ENCODE measurements at regions not wholly inside any gene's neighbourhood (a gene's known extent, or its start where the extent isn't known, plus 50 kb on each side); places are given as distances from the start of the nearest gene placed in this dataset.
"Not testable (repeated sequence)": the region's sequence is repeated elsewhere in the genome, so short reads cannot be mapped to it uniquely, and the experiment has no call there.

DNA sequence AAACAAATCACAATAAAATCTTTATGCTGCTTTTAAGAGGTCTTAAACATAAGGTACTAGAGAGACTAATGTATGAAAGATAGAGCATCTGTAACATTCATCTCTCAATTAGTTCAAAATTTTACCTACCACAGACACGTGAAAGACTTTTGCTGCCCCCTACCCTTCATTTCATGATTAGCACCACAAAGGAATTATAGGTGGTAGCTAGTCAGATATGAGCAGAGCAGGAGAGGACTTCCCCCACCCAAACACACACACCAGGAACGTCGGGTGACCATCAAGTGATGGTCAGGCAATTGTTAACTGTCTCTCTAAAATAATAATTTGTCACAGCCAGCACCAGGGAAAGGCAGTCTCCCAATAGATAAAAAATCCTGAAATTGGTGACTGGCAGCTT is 1531.7 kb upstream of the SPRY2 start:
- POLR2A ChIA-PET (ENCODE audit: unreplicated experiment) = no interaction called here
- no peak overlapping the region for H3K4me3 ChIP-seq (ENCODE audit: low read length)
- no peak overlapping the region for H3K4me2 ChIP-seq (ENCODE audit: low read length)
- CTCF ChIA-PET = interaction anchor here (0.7 to 1.0 kb wide), 5 partner anchors 232 to 385 kb away, joined by 3 to 21 read pairs (median 3); no protein-coding TSS in a partner anchor
- H3K9me3 ChIP-seq (ENCODE audit: low read length) = no peaks in the 10 kb centered on the region
- no peak overlapping the region for H3K9ac ChIP-seq (ENCODE audit: low read length)
- intact Hi-C loops (cut with micrococcal nuclease) = loop anchor here (1.0 to 5.0 kb wide), 5 partner anchors 232 to 810 kb away; no protein-coding TSS in a partner anchor
- no peaks in the 10 kb centered on the region for H3K27me3 ChIP-seq (ENCODE audit: low read length)
- no peak overlapping the region for H2AFZ ChIP-seq (ENCODE audit: low read length)
- no peaks in the 10 kb centered on the region for H3F3A ChIP-seq (ENCODE audit: low read length, unreplicated experiment)
- no peaks in the 10 kb centered on the region for H3K9me2 ChIP-seq (replicated peaks; ENCODE audit: low read length)
- no peak overlapping the region for H3K27ac ChIP-seq (ENCODE audit: low read length)
- no peak for TF ChIP-seq EZH2phosphoT487 (IDR thresholded peaks at IDR 0.05; ENCODE audit: borderline replicate concordance, low read length)
- TF ChIP-seq, protein P1, sequence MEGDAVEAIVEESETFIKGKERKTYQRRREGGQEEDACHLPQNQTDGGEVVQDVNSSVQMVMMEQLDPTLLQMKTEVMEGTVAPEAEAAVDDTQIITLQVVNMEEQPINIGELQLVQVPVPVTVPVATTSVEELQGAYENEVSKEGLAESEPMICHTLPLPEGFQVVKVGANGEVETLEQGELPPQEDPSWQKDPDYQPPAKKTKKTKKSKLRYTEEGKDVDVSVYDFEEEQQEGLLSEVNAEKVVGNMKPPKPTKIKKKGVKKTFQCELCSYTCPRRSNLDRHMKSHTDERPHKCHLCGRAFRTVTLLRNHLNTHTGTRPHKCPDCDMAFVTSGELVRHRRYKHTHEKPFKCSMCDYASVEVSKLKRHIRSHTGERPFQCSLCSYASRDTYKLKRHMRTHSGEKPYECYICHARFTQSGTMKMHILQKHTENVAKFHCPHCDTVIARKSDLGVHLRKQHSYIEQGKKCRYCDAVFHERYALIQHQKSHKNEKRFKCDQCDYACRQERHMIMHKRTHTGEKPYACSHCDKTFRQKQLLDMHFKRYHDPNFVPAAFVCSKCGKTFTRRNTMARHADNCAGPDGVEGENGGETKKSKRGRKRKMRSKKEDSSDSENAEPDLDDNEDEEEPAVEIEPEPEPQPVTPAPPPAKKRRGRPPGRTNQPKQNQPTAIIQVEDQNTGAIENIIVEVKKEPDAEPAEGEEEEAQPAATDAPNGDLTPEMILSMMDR (conservative IDR thresholded peaks at IDR 0.05; ENCODE audit: low read depth, low read length) = peak; percentile 59
- DNase-seq (peak; percentile 43), ATAC-seq (peak; percentile 50)
- peaks cover 5% of the 10 kb centered on the region; the same call in 1 of the 2 replicates for H3K4me1 ChIP-seq (ENCODE audit: insufficient read depth, low read length)
- BruUV-seq (replicated peaks) = no TSS peak
- no peaks in the 10 kb centered on the region for H3K79me2 ChIP-seq (ENCODE audit: low read length)
- no peaks in the 10 kb centered on the region for H3K36me3 ChIP-seq (ENCODE audit: low read depth, low read length)
- H4K20me1 ChIP-seq (ENCODE audit: low read length) = no peaks in the 10 kb centered on the region

DNA sequence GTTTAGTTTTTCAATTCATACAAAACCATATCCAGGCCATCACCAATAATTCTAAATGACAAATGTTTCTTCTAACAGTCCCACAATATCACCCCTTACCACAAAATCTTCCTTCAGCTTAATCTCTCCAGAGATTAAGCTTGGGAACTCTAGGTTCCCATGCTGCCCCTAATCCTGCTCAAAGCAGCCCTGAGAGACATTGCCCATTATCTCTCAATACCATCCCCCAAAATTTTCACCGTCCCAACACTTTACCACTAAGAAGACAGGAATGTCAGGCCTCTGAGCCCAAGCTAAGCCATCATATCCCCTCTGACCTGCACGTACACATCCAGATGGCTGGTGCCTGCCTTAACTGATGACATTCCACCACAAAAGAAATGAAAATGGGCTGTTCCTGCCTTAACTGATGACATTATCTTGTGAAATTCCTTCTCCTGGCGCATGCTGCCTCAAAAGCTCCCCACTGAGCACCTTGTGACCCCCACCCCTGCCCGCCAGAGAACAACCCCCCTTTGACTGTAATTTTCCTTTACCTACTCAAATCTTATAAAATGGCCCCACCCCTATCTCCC is 1530.9 kb upstream of the SPRY2 start:
- BruUV-seq (replicated peaks); H3K4me2 ChIP-seq (ENCODE audit: low read length); H3K36me3 ChIP-seq (ENCODE audit: low read depth, low read length); H3K27ac ChIP-seq (ENCODE audit: low read length); H3F3A ChIP-seq (ENCODE audit: low read length, unreplicated experiment); POLR2A ChIA-PET (ENCODE audit: unreplicated experiment); H3K4me3 ChIP-seq (ENCODE audit: low read length); H3K9me3 ChIP-seq (ENCODE audit: low read length); H3K27me3 ChIP-seq (ENCODE audit: low read length); ATAC-seq; H3K9ac ChIP-seq (ENCODE audit: low read length); H3K9me2 ChIP-seq (replicated peaks; ENCODE audit: low read length); H3K4me1 ChIP-seq (ENCODE audit: insufficient read depth, low read length); H2AFZ ChIP-seq (ENCODE audit: low read length); H3K79me2 ChIP-seq (ENCODE audit: low read length); DNase-seq; H4K20me1 ChIP-seq (ENCODE audit: low read length): not testable (repeated sequence)
- CTCF ChIA-PET = interaction anchor here (1.0 kb wide), 1 partner anchor 232 kb away, joined by 21 read pairs; no protein-coding TSS in a partner anchor
- intact Hi-C loops (cut with micrococcal nuclease) = loop anchor here (1.0 to 5.0 kb wide), 5 partner anchors 232 to 810 kb away; no protein-coding TSS in a partner anchor

DNA sequence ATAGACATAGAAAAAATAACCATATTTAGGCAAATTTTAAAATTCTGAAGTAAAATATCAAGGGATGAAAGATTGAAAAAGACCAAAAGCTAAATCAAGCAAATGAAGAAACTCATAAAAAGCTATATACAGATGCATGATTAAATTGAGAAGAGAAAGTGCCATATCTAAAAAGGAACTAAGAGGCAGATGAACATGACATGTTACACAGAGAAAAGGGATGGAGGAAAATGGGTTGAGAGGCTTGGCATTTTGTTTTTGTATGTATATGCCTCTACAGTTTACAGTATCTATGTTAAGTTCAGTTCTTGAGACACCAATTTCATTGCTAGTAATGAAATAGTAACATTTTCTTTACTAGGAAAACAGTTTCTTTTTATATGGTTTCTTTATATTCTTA is 1507.4 kb upstream of the SPRY2 start:
- TF ChIP-seq EZH2 (IDR thresholded peaks at IDR 0.05; ENCODE audit: low read length, unreplicated experiment) (no peak), EZH2phosphoT487 (IDR thresholded peaks at IDR 0.05; ENCODE audit: borderline replicate concordance, low read length) (no peak)
- TF ChIP-seq, protein P1 (conservative IDR thresholded peaks at IDR 0.05; ENCODE audit: low read depth, low read length) = no peak
- no peaks in the 10 kb centered on the region for H3F3A ChIP-seq (ENCODE audit: low read length, unreplicated experiment)
- H3K36me3 ChIP-seq (ENCODE audit: low read depth, low read length) = no peaks in the 10 kb centered on the region
- no peaks in the 10 kb centered on the region for H3K27me3 ChIP-seq (ENCODE audit: low read length)
- H3K4me2 ChIP-seq (ENCODE audit: low read length) = no peak overlapping the region
- H2AFZ ChIP-seq (ENCODE audit: low read length) = no peak overlapping the region
- no peaks in the 10 kb centered on the region for H4K20me1 ChIP-seq (ENCODE audit: low read length)
- no peaks in the 10 kb centered on the region for H3K9me3 ChIP-seq (ENCODE audit: low read length)
- H3K79me2 ChIP-seq (ENCODE audit: low read length) = no peaks in the 10 kb centered on the region
- ChIA-PET CTCF (no interaction called here), POLR2A (ENCODE audit: unreplicated experiment) (no interaction called here)
- H3K4me3 ChIP-seq (ENCODE audit: low read length) = no peak overlapping the region
- no peak overlapping the region for H3K27ac ChIP-seq (ENCODE audit: low read length)
- DNase-seq = no peak
- no peak overlapping the region for H3K9ac ChIP-seq (ENCODE audit: low read length)
- intact Hi-C loops (cut with micrococcal nuclease) = no loop called here
- BruUV-seq (replicated peaks) = no TSS peak
- ATAC-seq = no peak
- H3K9me2 ChIP-seq (replicated peaks; ENCODE audit: low read length) = no peaks in the 10 kb centered on the region
- no peaks in the 10 kb centered on the region for H3K4me1 ChIP-seq (ENCODE audit: insufficient read depth, low read length)
